GM21723 (cell line): ENCODE measurements at regions not wholly inside any gene's neighbourhood (a gene's known extent, or its start where the extent isn't known, plus 50 kb on each side); places are given as distances from the start of the nearest gene placed in this dataset.

ENCODE experiments used
- ATAC-seq: cut with Tn5 transposase; IDR thresholded peaks from one replicate; pipeline ENCODE4 v1.9.1; 2021; ENCODE audit warnings: mild to moderate bottlenecking, moderate library complexity; ENCODE audit not compliant: unreplicated experiment

DNA sequence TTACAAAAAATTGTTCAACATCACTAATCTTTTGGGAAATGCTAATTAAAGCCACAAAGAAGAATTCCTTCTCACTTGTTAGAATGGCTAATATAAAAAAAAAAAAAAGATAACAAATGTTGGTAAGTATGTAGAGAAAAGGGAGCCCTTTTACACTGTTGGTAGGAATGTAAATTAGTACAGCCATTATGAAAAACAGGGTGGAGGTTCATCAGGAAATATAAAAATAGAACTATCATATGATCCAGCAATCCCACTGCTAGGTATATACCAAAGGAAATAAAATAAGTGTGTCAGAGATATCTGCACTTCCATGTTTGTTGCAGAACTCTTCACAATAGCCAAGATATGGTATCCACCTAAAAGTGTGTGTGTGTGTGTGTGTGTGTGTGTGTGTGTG lies 83.5 kb upstream of the RGMB start:
- no peak for ATAC-seq

- no peak for ATAC-seq
These were observed 78.6 kb upstream of the RGMB start for GRCh38 chr5:98694902-98695301.

DNA sequence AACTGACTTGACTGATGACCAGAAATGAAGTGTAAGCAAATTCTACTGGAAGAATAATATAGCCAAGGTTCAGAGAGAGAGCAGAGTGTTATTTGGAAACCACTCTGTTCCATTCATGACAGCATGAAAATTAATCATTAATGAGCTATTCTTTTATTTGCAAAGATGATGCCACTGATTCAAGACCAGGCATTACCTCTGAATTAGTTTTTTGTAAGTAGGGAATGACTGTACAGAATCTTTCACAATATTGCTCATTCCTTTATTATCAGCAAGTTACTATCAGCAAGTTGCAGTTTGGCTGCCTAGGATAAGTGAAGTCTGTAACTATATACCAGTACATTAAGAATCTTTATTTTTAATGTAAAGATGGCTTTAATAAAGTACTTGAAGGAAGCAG lies 75.1 kb upstream of the RGMB start:
- ATAC-seq = no peak

DNA sequence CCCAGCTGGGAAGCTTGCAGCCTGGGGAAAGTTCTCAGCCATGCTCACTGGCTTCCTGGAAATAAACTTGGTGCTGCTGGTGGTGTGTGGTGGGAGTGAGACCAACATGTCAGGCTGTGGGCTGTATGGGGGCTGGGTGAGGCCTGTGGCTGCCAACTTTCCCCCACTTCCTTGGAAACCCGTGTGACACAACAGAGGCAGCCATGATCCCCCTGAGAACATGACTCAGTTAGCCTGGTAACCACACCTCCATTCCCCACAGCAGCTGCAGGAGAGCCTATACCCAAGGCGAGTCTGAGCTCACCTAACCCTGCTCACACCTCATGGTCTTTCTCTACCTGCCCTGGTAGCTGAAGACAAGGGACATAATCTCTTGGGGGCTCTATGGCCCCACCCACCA lies 72.7 kb upstream of the RGMB start:
- ATAC-seq = no peak

GRCh38 chr5:98705841-98706240 lies 67.6 kb upstream of the RGMB start:
- ATAC-seq = no peak

DNA sequence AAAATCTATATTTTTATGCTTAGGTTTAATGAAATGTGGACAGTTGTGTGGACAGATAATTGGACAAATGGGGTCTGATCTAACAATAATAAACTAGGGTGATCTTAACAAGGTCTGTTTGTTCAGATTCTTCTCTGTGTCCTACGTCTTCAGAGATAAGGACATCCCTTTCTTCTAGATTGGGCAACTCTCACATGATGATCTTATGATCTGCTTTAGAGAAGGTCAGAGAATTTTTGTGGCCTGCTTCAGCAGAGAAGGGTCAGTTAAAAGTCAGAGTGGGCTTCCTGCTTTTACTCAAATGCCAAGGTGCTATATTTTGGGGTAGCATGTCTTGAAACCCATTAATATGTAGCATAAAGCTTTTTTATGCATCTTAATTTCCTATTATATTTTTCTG lies 63.8 kb upstream of the RGMB start:
- no peak for ATAC-seq

DNA sequence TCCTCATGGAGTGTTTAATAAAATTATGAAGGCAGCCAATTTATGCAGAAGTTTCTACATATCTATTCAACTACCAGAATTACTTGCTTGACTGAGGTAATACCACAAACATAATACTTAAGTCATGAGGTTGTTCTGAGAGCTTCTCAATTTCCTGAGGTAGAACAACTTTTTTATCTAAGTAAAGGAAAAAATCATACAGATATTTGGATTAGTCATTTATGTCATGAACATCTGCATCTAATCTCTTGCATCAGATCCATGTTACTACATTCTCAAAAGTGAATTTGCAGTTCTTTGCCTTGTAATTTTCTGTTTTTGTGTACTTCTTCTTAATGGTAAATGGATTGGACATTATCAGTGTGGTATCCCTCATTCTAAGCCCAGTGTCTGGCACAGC lies 60.4 kb upstream of the RGMB start:
- no peak for ATAC-seq

DNA sequence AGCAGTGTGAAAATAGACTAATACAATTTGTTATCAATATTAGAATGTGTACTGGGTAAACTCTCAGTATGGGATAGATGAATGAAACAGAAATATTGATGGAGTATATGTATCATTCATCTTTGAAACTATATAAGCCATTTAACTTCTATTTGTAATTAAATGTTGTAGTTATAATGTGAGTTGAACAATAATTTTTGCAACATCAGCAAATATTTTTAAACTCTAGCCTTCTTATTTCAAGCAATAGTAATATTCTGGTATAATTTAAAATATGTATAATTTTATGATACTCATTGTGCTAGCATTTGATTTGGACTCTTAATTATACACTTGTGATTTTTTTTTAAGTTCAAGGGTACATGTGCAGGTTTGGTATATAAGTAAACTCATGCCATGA lies 59.6 kb upstream of the RGMB start:
- ATAC-seq = no peak

GRCh38 chr5:98714710-98715288 lies 58.7 kb upstream of the RGMB start:
- no peak for ATAC-seq

DNA sequence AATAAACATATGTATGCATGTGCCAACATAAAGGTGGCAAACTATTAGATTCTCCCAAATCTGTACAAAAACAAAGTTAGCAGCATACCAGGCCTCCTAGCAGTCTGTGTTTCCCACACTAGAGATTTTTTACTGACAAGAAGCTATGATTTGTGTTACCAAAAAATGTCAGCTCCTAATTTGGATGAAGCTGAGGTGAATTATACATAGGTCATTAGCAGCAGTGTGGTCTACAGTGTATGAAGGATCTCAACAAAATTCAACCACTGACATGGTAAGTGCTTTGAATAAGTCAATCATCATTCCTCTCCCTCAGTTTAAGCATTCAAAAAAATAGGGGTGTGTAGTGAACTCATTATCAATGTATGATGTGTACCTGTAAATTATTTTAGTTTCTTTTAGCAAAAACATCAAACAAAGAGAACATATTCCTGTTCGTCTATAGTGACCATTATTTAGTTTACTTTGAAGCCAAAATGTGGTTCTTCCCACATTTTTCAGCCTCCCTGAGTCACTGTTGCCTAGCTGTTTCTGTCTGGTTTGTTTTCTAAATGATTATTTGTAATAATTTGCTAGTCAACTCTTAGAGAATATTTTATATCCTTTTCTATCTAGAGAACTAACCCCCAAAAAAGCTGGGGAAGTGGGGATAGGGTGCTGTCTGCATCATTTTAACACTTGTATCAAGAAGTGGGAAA lies 52.1 kb upstream of the RGMB start:
- no peak for ATAC-seq

DNA sequence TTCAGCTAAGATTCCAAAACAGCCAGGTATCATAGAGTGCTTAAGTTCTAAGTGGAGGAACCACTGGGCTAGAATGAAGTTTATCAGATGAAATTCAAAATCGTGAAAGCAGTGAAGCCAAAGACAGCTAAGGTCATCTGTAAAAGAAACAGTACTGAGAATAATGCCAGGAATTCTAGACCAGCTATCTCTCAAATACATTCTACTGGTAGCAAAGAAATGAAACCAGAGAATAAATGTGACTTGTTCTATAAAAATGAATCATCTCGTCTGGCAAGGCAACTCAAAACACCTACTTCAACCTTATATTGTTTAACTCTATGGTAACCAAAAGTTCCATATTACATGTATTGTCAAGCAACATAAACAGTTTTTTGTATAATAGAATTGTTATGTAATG lies 51.3 kb upstream of the RGMB start:
- ATAC-seq = no peak

DNA sequence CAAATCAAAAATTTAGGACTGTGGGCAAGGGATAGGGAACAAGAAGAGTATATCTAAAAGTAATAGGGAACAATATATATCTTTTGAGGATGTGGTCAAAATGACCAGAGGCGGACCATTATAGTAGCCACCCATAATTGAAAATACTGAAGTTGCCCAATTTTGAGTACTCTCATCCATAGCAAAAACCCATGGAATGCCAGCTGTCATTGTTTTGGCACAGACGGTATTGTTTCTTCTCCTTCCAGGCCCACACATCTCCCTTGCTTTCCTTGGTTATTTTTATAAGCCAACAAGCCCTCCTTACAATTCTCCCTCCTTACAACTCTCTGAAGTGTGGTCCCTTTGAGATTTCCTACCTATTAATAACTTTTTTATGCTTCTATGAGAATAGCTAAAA lies 50.4 kb upstream of the RGMB start:
- no peak for ATAC-seq
